Spleen (tissue), 11 donors: ENCODE measurements at regions not wholly inside any gene's neighbourhood (a gene's known extent, or its start where the extent isn't known, plus 50 kb on each side); places are given as distances from the start of the nearest gene placed in this dataset.

Experiments
- DNase-seq: peaks from one replicate; pipeline ENCODE4 v3.0.0-alpha.2; 2020
- H3K27ac ChIP-seq, 8 donors: fragments of 200-600 bp; sonication (generic) in 7 of 8; 1 replicate in 4 of 8; 2 replicates in 4 of 8; pipeline versions ENCODE4 v1.5.0 to v1.8.0; 2016 to 2021; ENCODE audit warnings: inconsistent platforms in 4 of 8, mild to moderate bottlenecking in 4 of 8, moderate library complexity in 1 of 8
- H3K27me3 ChIP-seq, 7 donors: fragments of 200-600 bp; sonication (generic) in 6 of 7; replicated peaks in 1 of 7; 1 replicate in 4 of 7; 2 replicates in 3 of 7; pipeline versions ENCODE4 v1.5.0 to v1.8.0; 2016 to 2021; ENCODE audit warnings: inconsistent platforms in 3 of 7, mild to moderate bottlenecking in 1 of 7
- H3K36me3 ChIP-seq, 6 donors: fragments of 200-600 bp; sonication (generic) in 5 of 6; 1 replicate in 4 of 6; 2 replicates in 2 of 6; pipeline versions ENCODE4 v1.5.0 to v1.8.0; 2016 to 2021; ENCODE audit warnings: inconsistent platforms in 2 of 6
- H3K4me1 ChIP-seq, 6 donors: fragments of 200-600 bp; sonication (generic) in 5 of 6; 1 replicate in 3 of 6; 2 replicates in 3 of 6; pipeline versions ENCODE4 v1.5.0 to v1.8.0; 2016 to 2021; ENCODE audit warnings: inconsistent platforms in 3 of 6
- H3K4me3 ChIP-seq, 8 donors: fragments of 200-600 bp; sonication (generic) in 7 of 8; 1 replicate in 4 of 8; 2 replicates in 4 of 8; pipeline versions ENCODE4 v1.5.0 to v1.8.0; 2016 to 2021; ENCODE audit warnings: inconsistent platforms in 4 of 8, mild to moderate bottlenecking in 4 of 8, moderate library complexity in 2 of 8
- H3K9me3 ChIP-seq, 8 donors: fragments of 200-600 bp; sonication (generic) in 7 of 8; 1 replicate in 4 of 8; 2 replicates in 4 of 8; pipeline versions ENCODE4 v1.5.0 to v1.8.0; 2016 to 2021; ENCODE audit warnings: inconsistent platforms in 4 of 8
- CTCF ChIP-seq, 11 experiments: fragments of 200-600 bp in 7 of 11; fragments of 450-650 bp in 4 of 11; sonication (generic) in 4 of 11; IDR thresholded peaks in 8 of 11; conservative IDR thresholded peaks in 3 of 11; 1 replicate in 7 of 11; 2 replicates in 4 of 11; pipeline versions ENCODE4 v1.4.0 to v1.8.0; 2016 to 2021; ENCODE audit warnings: antibody characterized with exemption in 11 of 11, inconsistent platforms in 4 of 11, mild to moderate bottlenecking in 1 of 11
- POLR2A ChIP-seq, 3 donors: fragments of 450-650 bp; IDR thresholded peaks; one replicate each; pipeline ENCODE4 v1.5.1; 2017; ENCODE audit warnings: antibody characterized with exemption in 3 of 3, mild to moderate bottlenecking in 1 of 3
- POLR2AphosphoS5 ChIP-seq, 3 donors: sonication (generic); formaldehyde crosslinking; IDR thresholded peaks; one replicate each; pipeline ENCODE4 v1.5.1; 2017; ENCODE audit warnings: antibody characterized with exemption in 3 of 3
- WGBS, 5 donors: extraction: QIAGEN DNeasy Blood & Tissue Kit in 3 of 5; methylation state at CpG; one replicate each; pipeline versions ENCODE4 v1.1.5 to v1.1.7; 2013 to 2018; 5-methylcytosine and 5-hydroxymethylcytosine counted together
- intact Hi-C: fragments of 100-400 bp; cut with DNase I; formaldehyde crosslinking; loops from one replicate; pipeline ENCODE4 v1.15.0; 2023; ENCODE audit warnings: low total_unique reads
- donor health status: healthy with polysubstance abuse.
- donor health status: DM: no; HTN: no; CAD: no; lungs with moderate emphysema.
- donor health status: DM: no; HTN: no; CAD: no.
- donor health status: Bipolar disorder and iron deficiency.
- donor health status: healthy.
- donor health status: DM: no; HTN: no; CAD: no.
- donor health status: DM: yes; HTN: yes; CAD: no.

DNA sequence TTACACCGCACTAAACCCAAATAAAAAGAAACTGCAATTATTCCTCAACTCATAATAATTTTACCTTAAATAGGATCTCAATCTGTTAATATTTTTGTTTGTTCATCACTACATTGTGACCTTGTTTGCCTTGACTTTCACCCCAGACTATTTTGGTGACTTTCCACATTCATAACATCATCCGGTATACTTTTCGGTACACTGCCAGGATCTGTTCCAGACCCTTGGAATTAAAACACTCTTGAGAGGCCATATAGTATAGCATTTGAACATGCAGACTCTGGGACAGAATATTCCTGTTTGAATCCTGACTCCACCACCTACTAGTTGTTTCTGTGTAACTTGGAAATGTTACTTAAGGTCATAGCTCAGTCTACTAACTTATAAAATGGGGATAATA lies 577.4 kb downstream of the METTL4 start:
- Histone ChIP-seq H3K9me3 (no peaks in the 10 kb centered on the region), H3K4me1 (no peaks in the 10 kb centered on the region), H3K4me3 (no peak overlapping the region), H3K27me3 (no peaks in the 10 kb centered on the region), H3K27ac (no peak overlapping the region), H3K36me3 (no peaks in the 10 kb centered on the region)
- no peak for TF ChIP-seq CTCF (IDR thresholded peaks at IDR 0.05 in 8 of 11, conservative IDR thresholded peaks at IDR 0.05 in 3 of 11)
- TF ChIP-seq POLR2AphosphoS5 (IDR thresholded peaks at IDR 0.05), result no peak
- no peak for TF ChIP-seq POLR2A (IDR thresholded peaks at IDR 0.05)
- no peak for DNase-seq
- intact Hi-C loops, result no loop called here
- 93 to 96% (median 94%) methylated on average over 3 of the region's 3 CpGs for WGBS, 5 donors

DNA sequence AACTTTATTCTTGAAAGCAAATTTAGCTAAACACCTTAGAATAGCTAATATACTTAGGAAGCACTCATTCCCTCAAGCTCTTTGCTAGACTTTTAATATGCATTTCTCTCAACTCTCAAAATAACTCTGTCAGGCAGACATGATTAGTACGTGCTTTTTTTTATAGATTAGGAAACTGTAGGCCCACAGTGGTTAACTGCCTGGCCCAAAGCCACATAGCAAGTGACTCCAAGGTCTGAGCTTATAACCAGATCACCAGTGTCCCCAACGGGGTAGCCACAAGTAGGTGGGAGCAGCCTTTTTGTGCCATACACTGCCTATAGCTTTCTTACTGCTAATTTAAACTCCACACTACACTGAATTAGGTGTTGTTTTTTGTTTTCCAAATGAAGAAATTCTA lies 576.8 kb downstream of the METTL4 start:
- TF ChIP-seq POLR2AphosphoS5 (IDR thresholded peaks at IDR 0.05) (no peak), CTCF (IDR thresholded peaks at IDR 0.05 in 8 of 11, conservative IDR thresholded peaks at IDR 0.05 in 3 of 11) (no peak), POLR2A (IDR thresholded peaks at IDR 0.05) (no peak)
- H3K36me3 ChIP-seq, result no peaks in the 10 kb centered on the region
- no peaks in the 10 kb centered on the region for H3K27me3 ChIP-seq
- intact Hi-C loops, result no loop called here
- no peak overlapping the region for H3K27ac ChIP-seq
- no peaks in the 10 kb centered on the region for H3K4me1 ChIP-seq
- DNase-seq, result no peak
- 17 to 30% (median 23%) methylated on average over 2 of the region's 2 CpGs for WGBS, 5 donors
- no peak overlapping the region for H3K4me3 ChIP-seq
- no peaks in the 10 kb centered on the region for H3K9me3 ChIP-seq

GRCh38 chr18:1995041-1995612 lies 576.2 kb downstream of the METTL4 start:
- TF ChIP-seq CTCF (IDR thresholded peaks at IDR 0.05 in 8 of 11, conservative IDR thresholded peaks at IDR 0.05 in 3 of 11), result no peak
- TF ChIP-seq POLR2AphosphoS5 (IDR thresholded peaks at IDR 0.05), result no peak
- TF ChIP-seq POLR2A (IDR thresholded peaks at IDR 0.05), result no peak
- H3K9me3 ChIP-seq, result no peaks in the 10 kb centered on the region
- WGBS, 5 donors, result 3 to 18% (median 12%) methylated on average over 1 of the region's 1 CpG
- no peak overlapping the region for H3K4me3 ChIP-seq
- H3K27ac ChIP-seq, result no peak overlapping the region
- intact Hi-C loops, result no loop called here
- no peak for DNase-seq
- no peaks in the 10 kb centered on the region for H3K4me1 ChIP-seq
- no peaks in the 10 kb centered on the region for H3K27me3 ChIP-seq
- H3K36me3 ChIP-seq, result no peaks in the 10 kb centered on the region

GRCh38 chr18:1998121-1998520 lies 573.2 kb downstream of the METTL4 start:
- Histone ChIP-seq H3K9me3 (no peaks in the 10 kb centered on the region), H3K4me3 (no peak overlapping the region), H3K27ac (no peak overlapping the region), H3K36me3 (no peaks in the 10 kb centered on the region), H3K4me1 (no peaks in the 10 kb centered on the region), H3K27me3 (no peaks in the 10 kb centered on the region)
- 66 to 86% (median 80%) methylated on average over 2 of the region's 2 CpGs for WGBS, 5 donors
- no peak for DNase-seq
- TF ChIP-seq POLR2AphosphoS5 (IDR thresholded peaks at IDR 0.05) (no peak), POLR2A (IDR thresholded peaks at IDR 0.05) (no peak), CTCF (IDR thresholded peaks at IDR 0.05 in 8 of 11, conservative IDR thresholded peaks at IDR 0.05 in 3 of 11) (no peak)
- intact Hi-C loops, result no loop called here
